ENCODE measurements at regions not wholly inside any gene's neighbourhood (a gene's known extent, or its start where the extent isn't known, plus 50 kb on each side); places are given as distances from the start of the nearest gene placed in this dataset.
A peak's percentile ranks its signal among the peaks of the same experiment; 100 is the strongest.

GRCh38 chr12:4134448-4135263, 138.9 kb upstream of the CCND2 start:
- no peak for DNase-seq (ENCODE audit: low spot score)

GRCh38 chr12:4133636-4134447, 139.7 kb upstream of the CCND2 start:
- no peak for DNase-seq (ENCODE audit: low spot score)

GRCh38 chr12:4133029-4133428, 140.5 kb upstream of the CCND2 start:
- DNase-seq (ENCODE audit: low spot score) = no peak

- no peak for DNase-seq (ENCODE audit: low spot score)
Observed at GRCh38 chr12:4121506-4122020, 152.0 kb upstream of the CCND2 start.

GRCh38 chr12:4120316-4120917, 153.1 kb upstream of the CCND2 start:
- no peak for DNase-seq (ENCODE audit: low spot score)

GRCh38 chr12:4119157-4119761, 154.3 kb upstream of the CCND2 start:
- no peak for DNase-seq (ENCODE audit: low spot score)

- DNase-seq (ENCODE audit: low spot score) = no peak
Observed at GRCh38 chr12:4118601-4119156, 154.9 kb upstream of the CCND2 start.

- DNase-seq (ENCODE audit: low spot score) = peak; percentile 63
Observed at GRCh38 chr12:4118017-4118510, 155.5 kb upstream of the CCND2 start.

- no peak for DNase-seq (ENCODE audit: low spot score)
Observed at GRCh38 chr12:4117386-4118016, 156.1 kb upstream of the CCND2 start.

GRCh38 chr12:4116251-4117111, 157.1 kb upstream of the CCND2 start:
- no peak for DNase-seq (ENCODE audit: low spot score)

GRCh38 chr12:4115570-4115969, 158.0 kb upstream of the CCND2 start:
- no peak for DNase-seq (ENCODE audit: low spot score)

- no peak for DNase-seq (ENCODE audit: low spot score)
Observed at GRCh38 chr12:4114986-4115385, 158.6 kb upstream of the CCND2 start.

- DNase-seq (ENCODE audit: low spot score) = no peak
Observed at GRCh38 chr12:4112734-4113325, 160.7 kb upstream of the CCND2 start.

GRCh38 chr12:4112290-4112689, 161.3 kb upstream of the CCND2 start:
- DNase-seq (ENCODE audit: low spot score) = no peak

GRCh38 chr12:4111010-4111409, 162.6 kb upstream of the CCND2 start:
- DNase-seq (ENCODE audit: low spot score) = no peak

- no peak for DNase-seq (ENCODE audit: low spot score)
Observed at GRCh38 chr12:4109826-4110225, 163.7 kb upstream of the CCND2 start.

GRCh38 chr12:4108803-4109345, 164.7 kb upstream of the CCND2 start:
- DNase-seq (ENCODE audit: low spot score) = no peak

- no peak for DNase-seq (ENCODE audit: low spot score)
Observed at GRCh38 chr12:4107911-4108697, 165.5 kb upstream of the CCND2 start.

- peak; percentile 85 for DNase-seq (ENCODE audit: low spot score)
Observed at GRCh38 chr12:4107436-4107878, 166.1 kb upstream of the CCND2 start.

Measured in NAMALWA (cell line).